T follicular helper cell (primary cell): ENCODE measurements at regions not wholly inside any gene's neighbourhood (a gene's known extent, or its start where the extent isn't known, plus 50 kb on each side); places are given as distances from the start of the nearest gene placed in this dataset.
"Not testable (repeated sequence)": the region's sequence is repeated elsewhere in the genome, so short reads cannot be mapped to it uniquely, and the experiment has no call there.

Source experiments
- DNase-seq: peaks from one replicate; pipeline ENCODE4 v3.0.0-alpha.2; 2020; ENCODE audit warnings: low read depth

- no peak for DNase-seq
Measured at GRCh38 chr20:56689318-56689717, 60.2 kb downstream of the TFAP2C start.

- no peak for DNase-seq
Measured at GRCh38 chr20:56689852-56690485, 60.9 kb downstream of the TFAP2C start.

GRCh38 chr20:56690531-56691175 lies 61.5 kb downstream of the TFAP2C start:
- DNase-seq = no peak

GRCh38 chr20:56691325-56691998 lies 62.4 kb downstream of the TFAP2C start:
- no peak for DNase-seq

GRCh38 chr20:56693217-56693616 lies 64.1 kb downstream of the TFAP2C start:
- no peak for DNase-seq

GRCh38 chr20:56697476-56697875 lies 68.4 kb downstream of the TFAP2C start:
- DNase-seq = no peak

- no peak for DNase-seq
Measured at GRCh38 chr20:56698297-56698696, 69.2 kb downstream of the TFAP2C start.

- no peak for DNase-seq
Measured at GRCh38 chr20:56698749-56699148, 69.6 kb downstream of the TFAP2C start.

GRCh38 chr20:56702931-56703840 lies 74.1 kb downstream of the TFAP2C start:
- no peak for DNase-seq

GRCh38 chr20:56706867-56707360 lies 77.8 kb downstream of the TFAP2C start:
- no peak for DNase-seq

GRCh38 chr20:56708991-56709390 lies 79.9 kb downstream of the TFAP2C start:
- no peak for DNase-seq

GRCh38 chr20:56710125-56710524 lies 81.0 kb downstream of the TFAP2C start:
- DNase-seq = no peak

GRCh38 chr20:56710577-56710976 lies 81.5 kb downstream of the TFAP2C start:
- DNase-seq = not testable (repeated sequence)

- no peak for DNase-seq
Measured at GRCh38 chr20:56711018-56711417, 81.9 kb downstream of the TFAP2C start.

GRCh38 chr20:56715309-56715708 lies 86.2 kb downstream of the TFAP2C start:
- DNase-seq = no peak

- DNase-seq = no peak
Measured at GRCh38 chr20:56715902-56716519, 86.9 kb downstream of the TFAP2C start.

- DNase-seq = no peak
Measured at GRCh38 chr20:56716806-56717205, 87.7 kb downstream of the TFAP2C start.

GRCh38 chr20:56718816-56719215 lies 89.7 kb downstream of the TFAP2C start:
- DNase-seq = no peak

- DNase-seq = no peak
Measured at GRCh38 chr20:56720620-56721213, 91.6 kb downstream of the TFAP2C start.

- DNase-seq = no peak
Measured at GRCh38 chr20:56722042-56722441, 92.9 kb downstream of the TFAP2C start.

GRCh38 chr20:56723331-56723730 lies 94.2 kb downstream of the TFAP2C start:
- no peak for DNase-seq
